ENCODE measurements at regions not wholly inside any gene's neighbourhood (a gene's known extent, or its start where the extent isn't known, plus 50 kb on each side); places are given as distances from the start of the nearest gene placed in this dataset.

- TF ChIP-seq HES1 (IDR thresholded peaks at IDR 0.05; ENCODE audit: low read depth) (no peak), ZNF785 (CRISPR knock-in tag; IDR thresholded peaks at IDR 0.05) (no peak), STAT5A (IDR thresholded peaks at IDR 0.05; ENCODE audit: borderline replicate concordance, low read length) (no peak), PPARD (CRISPR knock-in tag; IDR thresholded peaks at IDR 0.05) (no peak), ZNF232 (CRISPR knock-in tag; IDR thresholded peaks at IDR 0.05) (no peak)
Measured at GRCh38 chr3:164144824-164145223, 933.5 kb downstream of the SI start (continued).

GRCh38 chr3:164132878-164133277 is 945.4 kb downstream of the SI start:
- no peak overlapping the region for H3K27ac ChIP-seq (ENCODE audit: extremely low read depth, low read depth, low read length)
- POLR2A ChIA-PET = no interaction called here
- H3K27me3 ChIP-seq (ENCODE audit: control insufficient read depth in 2 of 2, insufficient read depth in 2 of 2, low read length in 2 of 2) = no peaks in the 10 kb centered on the region
- no peaks in the 10 kb centered on the region for H3K9me1 ChIP-seq (ENCODE audit: control insufficient read depth, insufficient read depth, low read length)
- BruUV-seq (replicated peaks) = no TSS peak
- no peak overlapping the region for H2AFZ ChIP-seq (ENCODE audit: low read depth, low read length)
- H3K79me2 ChIP-seq (ENCODE audit: control insufficient read depth, insufficient read depth, low read length) = no peaks in the 10 kb centered on the region
- H3K4me1 ChIP-seq (replicated peaks in 1 of 2; ENCODE audit: control insufficient read depth in 2 of 2, insufficient read depth in 2 of 2, low read length in 2 of 2) = no peaks in the 10 kb centered on the region
- DNase-seq (ENCODE audit: extremely low read depth in 1 of 4, low spot score in 3 of 4) (no peak), ATAC-seq (no peak), FAIRE-seq (no peak)
- no peak overlapping the region for H3K4me2 ChIP-seq (ENCODE audit: insufficient read depth, low read length)
- no peak overlapping the region for H3K4me3 ChIP-seq
- no peaks in the 10 kb centered on the region for H4K20me1 ChIP-seq (replicated peaks; ENCODE audit: control insufficient read depth, insufficient read depth, low read length)
- CTCF ChIA-PET (ENCODE audit: low intra/inter-chr PET ratio) = no interaction called here
- intact Hi-C loops (cut with micrococcal nuclease) (no loop called here), in situ Hi-C loops (cut with MboI) (no loop called here)
- WGBS (ENCODE audit: insufficient coverage, low coverage, missing lambda C conversion rate) = 4% methylated on average over 1 of the region's 1 CpG
- H3K36me3 ChIP-seq (ENCODE audit: control insufficient read depth, insufficient read depth, low read length) = no peaks in the 10 kb centered on the region
- H3K9ac ChIP-seq (ENCODE audit: insufficient read depth in 1 of 2, low read depth in 2 of 2, low read length in 2 of 2) = no peak overlapping the region
- no peaks in the 10 kb centered on the region for H3K9me3 ChIP-seq (replicated peaks; ENCODE audit: control insufficient read depth, insufficient read depth, low read depth, low read length)
- no peak for TF ChIP-seq ZNF696 (CRISPR knock-in tag; conservative IDR thresholded peaks at IDR 0.05)
- no peak for TF ChIP-seq CBX8 (IDR thresholded peaks at IDR 0.05; ENCODE audit: borderline replicate concordance, extremely low read depth, low read depth, low read length, poor library complexity, severe bottlenecking)
- TF ChIP-seq MAFG (tag; conservative IDR thresholded peaks at IDR 0.05) = no peak
- TF ChIP-seq CBX2 (IDR thresholded peaks at IDR 0.05; ENCODE audit: insufficient read depth, low read length, poor library complexity, severe bottlenecking) = no peak
- no peak for TF ChIP-seq CBFA2T2 (conservative IDR thresholded peaks at IDR 0.05)
- TF ChIP-seq NKRF (IDR thresholded peaks at IDR 0.05; ENCODE audit: borderline replicate concordance) = no peak
- TF ChIP-seq AFF1 (IDR thresholded peaks at IDR 0.05; ENCODE audit: low read depth in 1 of 2, partially characterized antibody in 2 of 2) = no peak
- TF ChIP-seq ZNF717 (CRISPR knock-in tag; IDR thresholded peaks at IDR 0.05) = no peak
- no peak for TF ChIP-seq CREB1 (IDR thresholded peaks at IDR 0.05)
- no peak for TF ChIP-seq CREB1 (CRISPR knock-in tag; IDR thresholded peaks at IDR 0.05)
